Activated CD8-positive, alpha-beta memory T cell treated with anti-CD3 and anti-CD28 coated beads, Interleukin-2, amount 50 U/mL, for 48 hours (primary cell): ENCODE measurements at regions not wholly inside any gene's neighbourhood (a gene's known extent, or its start where the extent isn't known, plus 50 kb on each side); places are given as distances from the start of the nearest gene placed in this dataset.
"Not testable (repeated sequence)": the region's sequence is repeated elsewhere in the genome, so short reads cannot be mapped to it uniquely, and the experiment has no call there.

Experiments
- DNase-seq: peaks from one replicate; pipeline ENCODE4 v3.0.0-alpha.2; 2020

DNA sequence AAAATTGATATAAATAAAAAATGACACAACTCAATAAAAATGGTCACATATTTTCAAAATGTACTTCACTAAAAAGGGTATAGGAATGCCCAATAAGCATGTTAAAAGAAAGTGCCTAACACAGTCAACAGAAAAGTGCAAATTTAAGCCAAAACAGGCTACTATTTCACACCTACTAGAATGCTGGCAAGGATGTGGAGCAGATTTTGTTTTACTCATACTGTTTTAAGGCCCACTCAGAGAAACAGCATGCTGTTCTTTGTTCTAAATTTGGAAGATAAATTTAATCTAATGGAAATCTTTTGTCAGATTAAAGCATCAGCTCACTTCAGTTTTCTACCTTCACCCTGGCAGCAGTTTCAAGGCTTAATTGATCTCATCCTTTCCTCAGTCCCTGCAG is 576.8 kb upstream of the HS3ST1 start:
- DNase-seq: no peak

- not testable (repeated sequence) for DNase-seq
Measured at GRCh38 chr4:11996581-11996980, 567.9 kb upstream of the HS3ST1 start.

- DNase-seq: no peak
Measured at GRCh38 chr4:11976726-11977263, 548.1 kb upstream of the HS3ST1 start.

DNA sequence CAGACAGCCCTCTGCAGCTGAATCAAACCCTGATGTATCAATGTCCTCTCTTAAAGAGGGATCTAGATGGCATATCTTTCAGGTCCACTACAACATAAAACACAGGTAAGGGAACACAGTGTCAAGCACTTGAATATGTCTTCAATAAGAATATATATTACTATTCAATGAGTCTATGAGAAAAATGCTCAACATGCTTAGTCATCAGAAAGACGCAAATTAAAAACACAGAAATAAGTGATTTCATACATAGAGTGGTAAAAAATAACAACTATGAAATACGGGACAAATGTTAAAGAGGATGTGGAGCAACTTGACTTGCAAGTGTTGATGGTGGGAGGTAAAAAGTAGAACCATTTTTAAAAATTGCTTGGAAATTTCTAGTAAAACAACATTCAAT is 544.6 kb upstream of the HS3ST1 start:
- DNase-seq: no peak

DNA sequence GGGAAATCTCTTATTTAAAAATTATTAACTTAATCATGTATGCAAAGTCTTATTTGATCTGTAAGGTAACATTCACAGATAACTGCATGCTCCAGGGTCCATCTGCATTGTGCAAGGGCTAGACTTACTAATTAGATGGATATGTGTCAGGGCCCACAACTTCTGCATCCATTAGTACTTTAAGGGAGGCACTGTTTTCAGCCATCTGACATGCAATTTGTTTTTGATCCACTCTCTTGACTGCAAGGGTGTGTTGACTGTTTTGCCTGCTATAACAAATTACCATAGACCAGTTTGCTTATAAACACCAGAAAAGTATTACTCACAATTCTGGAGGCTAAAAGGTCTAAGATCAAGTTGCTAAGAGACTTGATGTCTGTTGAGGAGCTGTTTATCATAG is 542.1 kb upstream of the HS3ST1 start:
- no peak for DNase-seq

DNA sequence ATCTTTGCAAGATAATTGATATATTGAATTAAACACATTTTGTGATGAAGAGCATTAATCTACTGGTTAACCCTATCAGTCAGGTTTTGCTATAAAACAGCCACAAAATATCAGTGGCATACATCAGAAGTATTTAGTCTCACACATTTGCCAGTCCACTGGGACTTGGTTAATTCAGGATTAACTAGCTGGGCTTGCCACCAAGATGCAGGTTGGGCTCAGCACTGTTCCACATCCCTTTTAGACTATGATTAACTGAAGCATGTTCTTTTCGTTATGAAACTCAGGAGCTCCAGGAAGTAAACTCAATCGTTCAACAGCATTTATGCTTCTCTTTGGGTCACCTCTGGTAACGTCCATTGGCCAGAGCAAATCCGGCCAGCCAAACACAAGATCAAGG is 538.1 kb upstream of the HS3ST1 start:
- no peak for DNase-seq

GRCh38 chr4:11954093-11954492 is 525.4 kb upstream of the HS3ST1 start:
- no peak for DNase-seq

- no peak for DNase-seq
Measured at GRCh38 chr4:11949355-11949754, 520.7 kb upstream of the HS3ST1 start.

- not testable (repeated sequence) for DNase-seq
Measured at GRCh38 chr4:11947629-11948028, 518.9 kb upstream of the HS3ST1 start.

GRCh38 chr4:11937941-11938340 is 509.2 kb upstream of the HS3ST1 start:
- DNase-seq: no peak

- DNase-seq: no peak
Measured at GRCh38 chr4:11931266-11931820, 502.6 kb upstream of the HS3ST1 start.

DNA sequence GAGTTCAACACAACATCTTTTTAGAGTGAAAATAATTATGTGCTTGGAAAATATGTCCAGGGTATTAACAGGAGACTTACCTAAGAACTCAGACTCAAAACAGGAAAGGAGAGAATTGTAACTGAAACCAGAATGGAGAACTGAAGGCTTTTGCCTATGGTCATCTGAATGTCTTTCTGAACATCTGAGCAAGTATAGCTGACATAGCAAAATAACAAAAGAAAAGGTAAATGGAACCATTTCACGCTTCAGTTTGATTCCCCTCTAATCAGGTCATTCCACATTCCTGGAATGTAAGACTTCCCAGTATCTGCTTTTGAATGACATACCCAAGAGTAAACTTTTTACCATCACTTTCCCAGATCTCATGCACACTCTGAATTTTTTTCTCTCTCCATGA is 500.4 kb upstream of the HS3ST1 start:
- DNase-seq: no peak

DNA sequence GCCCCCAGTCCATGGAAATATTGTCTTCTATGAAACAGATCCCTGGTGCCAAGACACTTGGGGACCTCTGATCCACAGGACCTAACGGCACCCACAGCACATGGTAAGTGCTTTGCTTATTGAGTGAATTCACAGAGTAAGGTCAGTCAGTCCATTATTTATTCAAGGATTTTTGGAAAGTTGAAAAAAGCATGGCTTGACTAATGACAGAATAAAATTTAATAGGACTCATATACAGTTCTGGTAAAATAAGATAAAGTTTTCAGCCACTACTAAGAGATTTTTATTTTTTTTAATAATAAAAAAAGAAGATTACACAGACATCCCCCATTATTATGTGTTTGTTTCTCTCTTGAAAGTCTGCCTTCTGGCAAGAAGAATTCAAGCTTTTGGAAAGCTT is 490.6 kb upstream of the HS3ST1 start:
- no peak for DNase-seq

GRCh38 chr4:11914406-11914805 is 485.7 kb upstream of the HS3ST1 start:
- DNase-seq: no peak

DNA sequence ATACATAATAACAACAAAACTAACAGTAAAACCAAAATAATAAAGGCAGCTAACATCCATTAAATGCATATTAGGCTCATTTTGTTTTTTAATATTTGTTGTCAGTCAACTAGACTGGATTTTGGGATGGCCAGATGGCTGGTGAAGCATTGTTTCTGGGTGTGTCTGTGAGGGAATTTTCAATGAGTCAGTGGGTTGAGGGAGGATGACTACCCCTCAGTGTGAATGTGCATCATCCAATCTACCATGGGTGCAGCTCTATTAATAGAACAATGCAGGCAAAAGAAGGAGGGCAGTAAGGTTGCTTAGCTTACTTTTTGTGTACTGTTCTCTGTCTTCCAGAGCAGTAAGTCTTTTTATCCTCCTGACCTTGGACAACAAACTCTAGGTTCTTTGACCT is 484.2 kb upstream of the HS3ST1 start:
- no peak for DNase-seq

DNA sequence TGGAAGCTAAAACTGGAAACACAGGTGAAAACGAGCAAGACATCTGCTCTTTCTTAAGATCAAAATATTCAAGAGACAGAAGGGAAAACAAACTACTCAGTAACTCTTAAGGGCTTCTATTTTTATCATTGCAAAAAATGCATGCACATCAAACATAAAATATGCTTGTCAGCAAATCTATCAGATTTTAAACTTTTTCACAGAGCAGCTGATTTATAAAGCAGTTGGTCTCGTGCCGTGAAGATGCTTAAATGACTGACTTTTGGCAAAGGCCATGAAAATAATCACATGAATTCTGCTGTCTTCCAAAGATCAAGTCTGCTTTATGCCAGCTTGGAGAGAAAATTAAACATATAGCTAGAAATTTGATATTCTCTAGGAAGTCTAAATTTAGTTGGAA is 482.1 kb upstream of the HS3ST1 start:
- DNase-seq: no peak

GRCh38 chr4:11908712-11909111 is 480.0 kb upstream of the HS3ST1 start:
- no peak for DNase-seq

DNA sequence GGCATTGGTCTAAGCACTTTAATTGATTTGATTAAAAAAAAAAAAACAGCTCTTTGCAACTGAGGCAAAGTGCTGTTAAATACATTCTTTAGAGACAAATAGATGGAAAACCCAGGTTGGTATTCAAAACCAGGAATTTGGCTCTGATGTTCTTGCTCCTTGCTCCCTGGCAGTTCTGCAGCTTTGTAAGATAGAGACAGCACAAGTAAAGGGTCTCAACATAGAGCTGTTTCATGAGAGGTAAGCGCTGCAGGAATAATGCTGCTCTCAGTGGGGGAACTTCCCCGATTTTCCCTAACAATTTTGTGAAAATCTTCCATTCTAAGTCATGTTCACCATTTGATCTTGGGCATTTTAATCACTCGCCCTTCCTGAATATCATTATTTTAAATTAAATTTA is 479.5 kb upstream of the HS3ST1 start:
- DNase-seq: no peak

DNA sequence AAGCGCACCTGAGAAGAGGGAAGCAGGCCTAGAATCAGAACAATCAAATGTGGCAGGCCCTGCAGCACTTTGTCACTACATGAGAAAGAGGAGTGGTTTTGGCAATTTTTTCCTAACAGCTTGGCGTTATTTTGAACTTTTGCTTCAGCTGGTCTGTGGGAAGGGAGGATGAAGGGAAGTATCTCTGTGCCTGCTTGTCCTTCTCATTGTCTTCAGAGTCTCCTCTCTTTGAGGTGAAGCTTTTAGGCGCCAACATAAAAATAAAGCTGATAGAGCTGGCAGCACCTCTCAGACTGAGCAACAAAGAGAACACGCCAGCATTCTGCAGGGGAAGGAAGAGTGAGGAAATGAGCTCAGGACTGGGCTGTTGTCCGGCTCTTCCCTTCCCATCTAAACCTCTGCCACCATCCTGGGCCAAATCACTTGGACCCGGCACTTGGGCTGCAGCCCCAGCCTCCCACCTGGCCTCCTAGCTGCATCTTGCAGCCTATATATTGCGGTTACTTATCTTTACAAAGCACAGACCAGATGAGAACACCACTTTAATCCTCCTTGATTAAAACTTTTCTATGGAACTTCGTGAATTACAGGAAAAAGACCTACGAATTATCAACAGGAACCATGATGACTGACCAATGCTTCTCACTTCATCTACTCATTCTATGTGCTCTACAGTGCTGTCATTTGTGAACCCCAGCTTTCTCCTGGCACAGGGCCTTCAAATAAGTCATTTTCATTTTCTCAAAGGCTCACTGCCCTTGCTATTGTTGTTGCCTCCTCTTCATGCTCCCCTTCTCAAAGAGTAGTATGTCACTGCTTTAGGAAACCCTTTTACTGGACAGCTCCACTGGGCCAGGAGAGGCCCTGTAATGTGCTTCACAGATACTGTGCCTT is 476.4 kb upstream of the HS3ST1 start:
- no peak for DNase-seq

- DNase-seq: no peak
Measured at GRCh38 chr4:11904117-11904535, 475.4 kb upstream of the HS3ST1 start.

DNA sequence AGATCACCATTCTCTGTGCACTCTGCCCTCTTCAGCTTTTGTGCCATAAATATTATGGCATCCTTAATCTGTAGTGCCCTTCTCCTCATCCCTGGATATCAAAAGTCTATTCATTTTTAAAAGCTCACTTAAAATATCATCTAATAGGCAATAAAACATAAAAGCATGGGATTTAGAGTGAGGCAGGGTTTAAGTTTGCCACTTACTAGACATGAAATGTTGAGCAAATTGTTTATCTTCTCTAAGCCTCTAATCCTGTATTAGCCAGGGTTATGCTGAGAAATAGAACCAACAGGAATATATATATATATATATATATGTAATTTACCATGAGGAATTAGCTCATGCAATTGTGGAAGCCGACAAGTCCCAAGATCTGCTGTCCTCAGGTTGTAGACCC is 472.4 kb upstream of the HS3ST1 start:
- no peak for DNase-seq

DNA sequence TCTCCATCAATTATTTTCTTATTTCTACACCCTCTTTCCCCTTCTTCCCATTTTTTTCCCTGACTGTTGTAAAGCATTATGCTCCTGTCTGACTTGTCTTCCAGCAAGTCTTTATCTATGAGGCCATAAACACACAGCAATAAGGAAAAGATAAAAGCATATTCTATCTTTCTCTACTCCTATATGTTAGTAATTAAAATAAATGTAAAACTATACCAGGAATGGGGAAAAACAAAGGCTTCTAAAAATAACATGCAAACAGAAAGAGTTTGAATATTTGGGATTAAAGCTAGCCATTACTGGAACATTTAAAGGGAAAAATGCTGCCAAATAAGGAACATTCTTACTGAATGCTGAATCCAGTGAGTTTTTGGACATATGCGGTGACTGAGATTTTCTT is 471.7 kb upstream of the HS3ST1 start:
- DNase-seq: no peak

GRCh38 chr4:11898796-11899195 is 470.1 kb upstream of the HS3ST1 start:
- no peak for DNase-seq

DNA sequence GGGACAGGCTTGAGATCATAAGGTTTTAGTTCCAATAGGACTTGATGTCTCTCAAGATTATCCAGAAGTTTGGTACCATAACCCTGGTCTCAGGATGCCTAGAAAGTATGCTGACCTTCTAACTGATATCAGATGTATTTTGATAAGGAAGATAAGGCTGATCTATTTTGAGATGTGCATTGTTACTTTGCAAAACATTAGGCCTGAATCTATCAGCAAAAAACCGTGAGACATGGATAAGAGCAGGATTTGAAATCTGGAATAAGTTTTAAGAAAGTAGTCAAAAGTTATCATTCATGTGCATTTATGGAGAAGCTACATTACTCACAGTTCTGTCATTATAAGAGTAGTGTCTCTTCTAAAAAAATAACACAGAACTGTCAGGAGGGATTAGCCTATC is 467.1 kb upstream of the HS3ST1 start:
- DNase-seq: no peak

DNA sequence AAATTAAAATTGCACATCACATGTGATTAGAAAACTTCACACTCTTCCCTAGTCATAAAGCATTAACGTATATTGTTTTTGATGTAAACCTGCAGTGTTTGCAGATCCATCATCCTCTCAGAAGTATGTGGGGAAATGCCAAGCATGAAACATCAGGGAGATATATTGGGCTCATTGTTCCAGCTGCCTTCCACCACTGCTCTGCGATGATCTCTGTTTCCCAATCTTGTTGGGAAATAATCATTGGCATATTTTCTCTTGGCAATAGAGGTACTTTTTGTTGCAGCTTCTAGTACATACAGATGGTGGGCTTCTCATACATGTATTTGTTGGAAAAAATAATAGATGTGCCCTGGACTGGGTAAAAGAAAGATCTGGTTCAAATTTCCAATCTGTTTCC is 466.3 kb upstream of the HS3ST1 start:
- DNase-seq: no peak
